Natural killer cell (primary cell): ENCODE measurements at regions not wholly inside any gene's neighbourhood (a gene's known extent, or its start where the extent isn't known, plus 50 kb on each side); places are given as distances from the start of the nearest gene placed in this dataset.
A peak's percentile ranks its signal among the peaks of the same experiment; 100 is the strongest.

Experiments
- ATAC-seq, 3 donors: fragments of 150-1000 bp in 2 of 3; fragments of 200-7000 bp in 1 of 3; cut with Tn5 transposase; 1 replicate in 1 of 3; 2 replicates in 2 of 3; pipeline ENCODE4 v1.10.0; 2021; ENCODE audit warnings: mild to moderate bottlenecking in 2 of 3, moderate library complexity in 2 of 3
- DNase-seq, 2 donors: peaks; one replicate each; pipeline versions ENCODE4 v3.0.0 to v3.0.0-alpha.2; 2013 to 2021; ENCODE audit warnings: mixed read lengths in 1 of 2
- H3K27ac ChIP-seq: one replicate; pipeline ENCODE4 v1.5.1; 2013; ENCODE audit warnings: mild to moderate bottlenecking, low read length
- H3K27me3 ChIP-seq: one replicate; pipeline ENCODE4 v1.6.1; 2013; ENCODE audit warnings: low read length; ENCODE audit not compliant: control insufficient read depth, insufficient read depth
- H3K36me3 ChIP-seq: one replicate; pipeline ENCODE4 v1.6.1; 2013; ENCODE audit warnings: low read length; ENCODE audit not compliant: control insufficient read depth, insufficient read depth
- H3K4me1 ChIP-seq: one replicate; pipeline ENCODE4 v1.6.1; 2013; ENCODE audit warnings: low read length; ENCODE audit not compliant: control insufficient read depth, insufficient read depth
- H3K4me3 ChIP-seq: one replicate; pipeline ENCODE4 v1.5.1; 2013; ENCODE audit warnings: low read length
- H3K9me3 ChIP-seq: one replicate; pipeline ENCODE4 v1.6.1; 2013; ENCODE audit warnings: low read length; ENCODE audit not compliant: control insufficient read depth, insufficient read depth
- H3K27ac Mint-ChIP-seq, 2 donors: one replicate each; pipeline ENCODE4 v1.8.0; 2022; ENCODE audit warnings: mild to moderate bottlenecking in 2 of 2, mixed read lengths in 2 of 2, moderate library complexity in 1 of 2
- H3K27me3 Mint-ChIP-seq, 2 donors: one replicate each; pipeline ENCODE4 v1.8.0; 2022; ENCODE audit warnings: low read depth in 2 of 2, mixed read lengths in 2 of 2
- H3K36me3 Mint-ChIP-seq: one replicate; pipeline ENCODE4 v1.8.0; 2022; ENCODE audit warnings: mixed read lengths
- H3K4me1 Mint-ChIP-seq, 2 donors: one replicate each; pipeline ENCODE4 v1.8.0; 2022; ENCODE audit warnings: mixed read lengths in 2 of 2
- H3K4me3 Mint-ChIP-seq: one replicate; pipeline ENCODE4 v1.8.0; 2022; ENCODE audit warnings: mild to moderate bottlenecking, moderate library complexity, mixed read lengths
- H3K9me3 Mint-ChIP-seq, 2 donors: one replicate each; pipeline ENCODE4 v1.8.0; 2022; ENCODE audit warnings: mixed read lengths in 2 of 2
- WGBS: methylation state at CpG from one replicate; pipeline ENCODE4 v1.1.7; 2013; ENCODE audit warnings: missing lambda C conversion rate; ENCODE audit not compliant: insufficient coverage; 5-methylcytosine and 5-hydroxymethylcytosine counted together
- intact Hi-C: fragments of 100-400 bp; cut with micrococcal nuclease; formaldehyde crosslinking; loops from one replicate; pipeline ENCODE4 v1.14.2; 2022
- TF ChIP-seq, protein P1 (sequence below): fragments of 200-600 bp; IDR thresholded peaks from one replicate; pipeline ENCODE4 v1.8.0; 2022; ENCODE audit warnings: antibody characterized with exemption

DNA sequence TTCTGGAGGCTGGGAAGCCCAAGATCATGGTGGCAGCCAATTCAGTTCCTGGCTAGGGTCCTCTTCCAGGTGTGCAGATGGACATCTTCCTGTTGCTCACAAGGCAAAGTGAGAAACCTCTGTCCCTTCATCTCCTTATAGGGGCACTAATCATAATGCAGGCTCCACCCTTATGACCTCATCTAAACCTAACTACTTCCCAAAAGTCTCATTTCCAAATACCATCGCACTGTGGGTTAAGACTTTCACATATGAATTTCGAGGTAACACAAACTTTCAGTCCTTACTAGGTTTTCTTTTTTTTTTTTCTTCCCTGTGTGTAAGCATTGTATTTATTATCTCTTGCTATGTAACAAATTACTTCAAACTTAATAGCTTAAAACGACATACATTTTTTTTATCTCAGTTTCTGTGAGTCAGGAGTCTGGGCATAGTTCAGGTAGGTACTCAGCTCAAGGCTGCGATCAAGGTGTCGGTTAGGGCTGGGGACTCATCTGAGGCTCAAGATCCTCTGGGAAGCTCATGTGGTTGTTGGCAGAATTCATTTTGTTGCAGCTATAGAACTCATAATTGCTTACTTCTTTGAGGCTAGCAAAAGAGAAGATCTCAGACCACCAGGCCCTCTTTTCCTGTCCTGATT lies 204.7 kb upstream of the STK26 start:
- 50% methylated on average over 1 of the region's 5 CpGs for WGBS
- H3K36me3 ChIP-seq, result no peaks in the 10 kb centered on the region
- Mint-ChIP-seq H3K27me3 (no peaks in the 10 kb centered on the region), H3K4me1 (peaks cover 12 to 45% of the 10 kb centered on the region in 2 donors), H3K9me3 (no peaks in the 10 kb centered on the region), H3K27ac (peak overlapping the region in 1 of 2 donors; percentile 88), H3K36me3 (no peaks in the 10 kb centered on the region), H3K4me3 (peak overlapping the region; percentile 88)
- ATAC-seq, result no peak
- DNase-seq, result no peak
- no peak overlapping the region for H3K4me3 ChIP-seq
- intact Hi-C loops, result no loop called here
- no peak overlapping the region for H3K27ac ChIP-seq
- TF ChIP-seq, protein P1, sequence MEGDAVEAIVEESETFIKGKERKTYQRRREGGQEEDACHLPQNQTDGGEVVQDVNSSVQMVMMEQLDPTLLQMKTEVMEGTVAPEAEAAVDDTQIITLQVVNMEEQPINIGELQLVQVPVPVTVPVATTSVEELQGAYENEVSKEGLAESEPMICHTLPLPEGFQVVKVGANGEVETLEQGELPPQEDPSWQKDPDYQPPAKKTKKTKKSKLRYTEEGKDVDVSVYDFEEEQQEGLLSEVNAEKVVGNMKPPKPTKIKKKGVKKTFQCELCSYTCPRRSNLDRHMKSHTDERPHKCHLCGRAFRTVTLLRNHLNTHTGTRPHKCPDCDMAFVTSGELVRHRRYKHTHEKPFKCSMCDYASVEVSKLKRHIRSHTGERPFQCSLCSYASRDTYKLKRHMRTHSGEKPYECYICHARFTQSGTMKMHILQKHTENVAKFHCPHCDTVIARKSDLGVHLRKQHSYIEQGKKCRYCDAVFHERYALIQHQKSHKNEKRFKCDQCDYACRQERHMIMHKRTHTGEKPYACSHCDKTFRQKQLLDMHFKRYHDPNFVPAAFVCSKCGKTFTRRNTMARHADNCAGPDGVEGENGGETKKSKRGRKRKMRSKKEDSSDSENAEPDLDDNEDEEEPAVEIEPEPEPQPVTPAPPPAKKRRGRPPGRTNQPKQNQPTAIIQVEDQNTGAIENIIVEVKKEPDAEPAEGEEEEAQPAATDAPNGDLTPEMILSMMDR, result no peak
- no peaks in the 10 kb centered on the region for H3K27me3 ChIP-seq
- H3K9me3 ChIP-seq, result no peaks in the 10 kb centered on the region
- peaks cover 18% of the 10 kb centered on the region for H3K4me1 ChIP-seq

DNA sequence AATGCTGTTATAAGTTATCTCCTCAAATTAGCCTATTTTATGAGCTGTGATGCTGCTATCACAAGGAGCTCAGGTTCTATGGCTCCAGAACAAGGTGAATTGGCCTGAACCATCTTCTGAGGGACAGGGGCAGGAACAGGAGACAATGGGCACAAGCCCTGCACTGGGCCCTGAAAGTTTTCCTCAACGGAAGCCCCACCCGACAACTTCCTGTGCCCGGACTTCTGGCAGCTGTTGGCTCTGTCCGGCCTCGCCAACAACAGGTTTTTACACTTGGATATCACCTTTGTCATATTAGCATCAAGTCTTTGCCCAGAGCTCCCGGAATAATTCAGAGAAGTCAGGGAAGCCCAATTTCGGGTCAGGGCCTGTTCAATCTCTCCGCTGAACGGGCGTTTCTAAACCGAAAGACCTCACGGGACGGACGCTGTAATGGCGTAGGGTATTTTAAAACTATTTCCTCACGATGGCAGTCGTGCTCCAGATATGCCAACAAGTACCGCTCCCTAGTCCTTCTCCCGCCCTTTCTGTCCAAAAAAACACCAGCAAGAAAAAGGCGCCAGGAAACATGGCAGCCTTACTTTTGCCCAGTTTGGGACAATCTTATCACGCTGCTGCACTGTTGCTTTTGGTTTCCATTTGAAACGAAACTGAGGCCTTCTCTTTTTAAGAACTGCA lies 201.0 kb upstream of the STK26 start:
- Histone ChIP-seq H3K27ac (no peak overlapping the region), H3K27me3 (no peaks in the 10 kb centered on the region), H3K4me1 (peaks cover 6% of the 10 kb centered on the region), H3K9me3 (no peaks in the 10 kb centered on the region), H3K4me3 (no peak overlapping the region), H3K36me3 (no peaks in the 10 kb centered on the region)
- no peak for DNase-seq
- TF ChIP-seq, protein P1, result no peak
- ATAC-seq, result peak in 1 of 3 donors; percentile 82
- Mint-ChIP-seq H3K27me3 (no peaks in the 10 kb centered on the region), H3K27ac (peak overlapping the region in 1 of 2 donors; percentile 95), H3K36me3 (no peaks in the 10 kb centered on the region), H3K4me1 (peaks cover 2 to 31% of the 10 kb centered on the region in 2 donors), H3K9me3 (no peaks in the 10 kb centered on the region), H3K4me3 (peak overlapping the region; percentile 90)
- intact Hi-C loops, result no loop called here
- WGBS, result 89% methylated on average over 22 of the region's 22 CpGs

DNA sequence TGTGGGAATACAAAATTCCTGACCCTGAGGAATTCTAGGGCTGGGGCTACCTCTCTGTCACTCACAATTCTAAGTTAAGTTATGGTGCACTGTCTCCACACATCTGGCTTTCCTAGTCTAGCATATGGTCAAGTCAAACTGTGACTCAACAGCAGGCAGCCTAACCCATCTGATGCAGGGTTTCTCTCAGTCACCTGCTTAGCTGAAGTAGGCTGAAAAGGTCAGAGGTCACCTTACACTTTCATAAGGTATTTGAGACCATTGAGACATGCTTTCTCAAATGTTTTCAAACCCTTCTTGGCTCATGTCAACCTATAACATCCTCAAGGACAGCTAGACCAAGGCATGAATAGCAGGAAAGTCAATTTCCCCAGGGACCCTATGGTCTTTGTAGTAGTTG lies 196.5 kb upstream of the STK26 start:
- TF ChIP-seq, protein P1, result no peak
- Mint-ChIP-seq H3K36me3 (no peaks in the 10 kb centered on the region), H3K4me1 (peaks cover 24 to 36% of the 10 kb centered on the region in 2 donors), H3K4me3 (no peak overlapping the region), H3K27me3 (no peaks in the 10 kb centered on the region), H3K27ac (no peak overlapping the region), H3K9me3 (no peaks in the 10 kb centered on the region)
- Histone ChIP-seq H3K27ac (no peak overlapping the region), H3K4me3 (no peak overlapping the region), H3K27me3 (no peaks in the 10 kb centered on the region), H3K4me1 (peaks cover 22% of the 10 kb centered on the region), H3K36me3 (no peaks in the 10 kb centered on the region), H3K9me3 (no peaks in the 10 kb centered on the region)
- intact Hi-C loops, result no loop called here
- ATAC-seq, result no peak
- DNase-seq, result no peak
